GM18520 (cell line): ENCODE measurements at regions not wholly inside any gene's neighbourhood (a gene's known extent, or its start where the extent isn't known, plus 50 kb on each side); places are given as distances from the start of the nearest gene placed in this dataset.

Source experiments
- ATAC-seq: cut with Tn5 transposase; IDR thresholded peaks from one replicate; pipeline ENCODE4 v1.9.1; 2021; ENCODE audit not compliant: unreplicated experiment

GRCh38 chr3:99016452-99016851, 115.0 kb upstream of the DCBLD2 start:
- ATAC-seq: no peak

- no peak for ATAC-seq
Measured at GRCh38 chr3:99013777-99014315, 112.4 kb upstream of the DCBLD2 start.

- ATAC-seq: no peak
Measured at GRCh38 chr3:99013077-99013476, 111.6 kb upstream of the DCBLD2 start.

GRCh38 chr3:99012051-99012450, 110.6 kb upstream of the DCBLD2 start:
- ATAC-seq: peak; percentile 52

GRCh38 chr3:99009851-99010250, 108.4 kb upstream of the DCBLD2 start:
- no peak for ATAC-seq

GRCh38 chr3:99006686-99007085, 105.2 kb upstream of the DCBLD2 start:
- no peak for ATAC-seq

GRCh38 chr3:98999675-99000074, 98.2 kb upstream of the DCBLD2 start:
- peak; percentile 81 for ATAC-seq

- ATAC-seq: no peak
Measured at GRCh38 chr3:98994128-98994762, 92.8 kb upstream of the DCBLD2 start.

GRCh38 chr3:98991393-98991792, 89.9 kb upstream of the DCBLD2 start:
- no peak for ATAC-seq

- no peak for ATAC-seq
Measured at GRCh38 chr3:98990657-98991056, 89.2 kb upstream of the DCBLD2 start.

GRCh38 chr3:98986073-98986472, 84.6 kb upstream of the DCBLD2 start:
- no peak for ATAC-seq

- no peak for ATAC-seq
Measured at GRCh38 chr3:98985431-98985830, 83.9 kb upstream of the DCBLD2 start.

- ATAC-seq: no peak
Measured at GRCh38 chr3:98984024-98984423, 82.5 kb upstream of the DCBLD2 start.

GRCh38 chr3:98982351-98982750, 80.9 kb upstream of the DCBLD2 start:
- ATAC-seq: no peak

- ATAC-seq: peak; percentile 90
Measured at GRCh38 chr3:98980915-98981596, 79.6 kb upstream of the DCBLD2 start.

- no peak for ATAC-seq
Measured at GRCh38 chr3:98979296-98979695, 77.8 kb upstream of the DCBLD2 start.

GRCh38 chr3:98978068-98978811, 76.7 kb upstream of the DCBLD2 start:
- no peak for ATAC-seq

- ATAC-seq: peak; percentile 21
Measured at GRCh38 chr3:98977520-98977919, 76.0 kb upstream of the DCBLD2 start.

- no peak for ATAC-seq
Measured at GRCh38 chr3:98974442-98974841, 72.9 kb upstream of the DCBLD2 start.

GRCh38 chr3:98972720-98973119, 71.2 kb upstream of the DCBLD2 start:
- no peak for ATAC-seq

GRCh38 chr3:98972155-98972554, 70.7 kb upstream of the DCBLD2 start:
- ATAC-seq: no peak

GRCh38 chr3:98971169-98971681, 69.7 kb upstream of the DCBLD2 start:
- ATAC-seq: no peak
